Muscle of arm (tissue), 1 donor: ENCODE measurements at regions not wholly inside any gene's neighbourhood (a gene's known extent, or its start where the extent isn't known, plus 50 kb on each side); places are given as distances from the start of the nearest gene placed in this dataset.
"Not testable (repeated sequence)": the region's sequence is repeated elsewhere in the genome, so short reads cannot be mapped to it uniquely, and the experiment has no call there.

Experiments
- DNase-seq: peaks from one replicate; pipeline ENCODE4 v3.0.0-alpha.2; 2013

DNA sequence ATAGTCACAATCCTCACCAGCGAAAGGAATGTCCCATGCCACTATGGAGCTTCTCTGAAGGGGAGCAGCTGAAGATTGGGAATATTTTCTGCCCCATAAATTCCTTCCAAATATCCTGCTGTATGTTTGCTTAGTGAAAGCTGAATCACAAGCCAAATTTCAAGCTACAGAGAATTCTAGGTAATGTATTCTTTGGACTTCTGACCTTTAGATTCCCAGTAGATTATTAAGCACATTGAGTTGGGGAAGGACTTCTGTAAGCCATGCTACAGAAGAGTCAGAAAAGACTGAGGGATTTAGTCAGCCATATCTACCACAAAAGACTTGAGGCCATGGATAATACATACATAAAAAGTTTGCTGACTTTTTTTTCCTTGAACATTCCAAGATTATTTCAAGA is 1342.0 kb upstream of the NUDT12 start:
- DNase-seq, result no peak

DNA sequence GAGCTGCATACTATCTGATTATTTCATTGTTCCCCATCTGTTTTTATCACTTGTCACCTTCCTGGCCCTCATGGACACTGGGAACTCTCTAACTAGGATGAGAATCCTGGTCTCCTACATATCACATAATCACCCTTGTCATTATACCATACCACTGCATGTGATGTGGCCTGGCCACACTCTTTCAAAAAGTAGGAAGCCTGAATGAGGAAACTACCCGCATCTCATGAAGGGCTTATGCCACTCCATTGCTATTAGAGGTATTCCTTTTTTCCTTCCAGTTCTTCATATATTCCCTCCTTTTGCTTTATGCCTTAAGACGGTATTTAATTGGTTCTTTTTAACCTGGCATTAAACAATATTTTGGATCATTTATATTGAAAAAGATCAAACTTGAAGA is 1341.4 kb upstream of the NUDT12 start:
- DNase-seq, result no peak

DNA sequence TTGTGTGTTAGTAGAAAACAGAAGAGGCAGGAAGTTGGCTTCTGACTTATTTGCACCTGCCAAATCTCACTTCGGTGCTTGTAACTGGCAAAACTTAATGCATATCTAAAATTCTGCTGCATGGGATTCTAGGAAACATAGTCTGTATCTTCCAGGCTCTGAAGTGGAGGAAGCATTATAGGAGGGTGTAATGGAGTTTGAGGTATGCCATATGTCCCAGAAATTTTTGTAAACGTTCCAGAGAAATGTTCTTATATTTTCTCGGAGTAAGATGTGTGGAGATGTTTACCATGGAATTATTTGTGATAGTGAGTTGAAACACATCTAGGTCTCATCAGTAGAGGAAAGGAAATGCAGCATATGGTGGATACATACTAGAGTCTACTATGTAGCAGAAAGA is 1329.0 kb upstream of the NUDT12 start:
- no peak for DNase-seq

DNA sequence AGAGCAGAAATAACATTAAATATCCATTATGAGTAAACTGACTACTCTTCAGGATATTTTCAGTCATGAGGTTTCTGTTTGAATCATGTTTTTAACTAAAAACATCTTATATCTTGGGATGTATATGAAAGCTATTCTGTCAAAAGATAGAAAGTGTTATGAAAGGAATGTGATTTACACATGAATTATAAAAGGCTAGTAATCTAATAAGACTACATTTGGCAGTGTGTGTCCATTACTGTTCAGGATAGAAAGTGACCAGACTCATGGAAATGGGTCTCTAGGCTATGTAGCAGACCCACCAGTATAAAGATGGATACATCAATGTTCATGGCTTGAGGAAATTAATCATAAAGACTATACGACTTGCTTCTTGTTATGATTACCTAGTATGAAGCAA is 1328.2 kb upstream of the NUDT12 start:
- no peak for DNase-seq

DNA sequence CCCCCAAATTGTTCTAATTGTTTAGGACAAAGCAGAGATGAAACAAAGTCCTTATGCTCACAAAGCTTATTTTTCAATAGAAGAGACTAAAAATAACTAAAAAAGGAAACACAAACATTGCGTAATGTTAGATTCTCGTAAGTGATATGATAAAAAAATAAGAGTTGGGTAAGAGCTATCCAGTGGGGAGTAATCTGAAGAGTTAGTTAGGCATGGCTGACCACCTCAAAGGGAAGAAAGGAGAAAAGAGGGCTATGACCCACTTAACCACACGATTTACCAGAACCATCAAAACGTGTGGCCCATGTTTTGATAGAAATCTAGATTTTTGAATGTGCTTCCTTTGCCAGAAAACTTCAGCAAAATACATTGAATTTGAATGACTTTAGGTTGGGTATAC is 1296.8 kb upstream of the NUDT12 start:
- no peak for DNase-seq

DNA sequence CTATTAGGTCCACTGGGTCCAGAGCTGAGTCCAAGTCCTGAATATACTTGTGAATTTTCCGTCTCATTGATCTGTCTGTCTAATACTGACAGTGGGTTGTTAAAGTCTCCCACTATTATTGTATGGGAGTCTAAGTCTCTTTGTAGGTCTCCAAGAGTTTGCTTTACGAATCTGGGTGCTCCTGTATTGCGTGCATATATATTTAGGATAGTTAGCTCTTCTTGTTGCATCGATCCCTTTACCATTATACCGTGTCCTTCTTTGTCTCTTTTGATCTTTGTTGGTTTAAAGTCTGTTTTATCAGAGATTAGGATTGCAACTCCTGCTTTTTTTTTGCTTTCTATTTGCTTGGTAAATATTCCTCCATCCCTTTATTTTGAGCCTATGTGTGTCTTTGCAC is 1289.5 kb upstream of the NUDT12 start:
- not testable (repeated sequence) for DNase-seq

DNA sequence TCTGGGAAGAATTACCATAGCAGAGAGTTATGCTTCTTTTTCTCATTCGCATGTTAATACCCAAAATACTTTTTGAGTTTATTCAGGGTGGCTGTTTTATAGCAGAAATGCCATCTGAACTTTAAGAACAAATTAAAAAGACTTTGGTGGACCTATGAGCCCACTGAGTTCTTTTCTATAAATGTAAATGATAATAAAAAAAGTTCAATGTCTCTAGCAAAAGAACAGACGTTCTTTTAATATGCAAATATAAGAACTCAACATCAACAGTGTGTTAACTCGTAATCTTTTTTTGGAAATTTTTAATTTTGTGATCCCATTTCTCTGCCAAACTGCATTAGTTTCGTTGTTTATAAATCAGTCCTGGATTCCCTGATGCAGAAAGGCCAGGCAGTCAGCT is 1283.0 kb upstream of the NUDT12 start:
- DNase-seq, result no peak

DNA sequence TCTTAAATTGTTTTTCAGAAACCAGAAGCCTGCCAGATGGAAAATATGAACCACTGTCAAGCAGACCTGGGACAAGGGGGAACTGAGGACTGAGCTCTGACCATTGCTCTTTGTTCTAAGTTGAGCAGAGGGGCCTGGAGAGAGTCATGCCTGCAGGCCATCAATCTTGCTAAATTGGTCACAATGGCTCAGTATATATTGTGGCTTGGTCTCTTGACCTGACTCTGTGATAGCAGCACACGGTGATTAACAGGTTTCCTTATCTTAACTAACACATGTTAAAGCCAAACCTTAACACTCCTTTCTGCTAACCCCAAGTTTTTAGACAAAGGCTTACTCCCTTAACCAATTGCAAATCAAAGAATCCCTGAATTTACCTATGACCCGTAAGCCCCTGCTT is 1281.2 kb upstream of the NUDT12 start:
- no peak for DNase-seq

DNA sequence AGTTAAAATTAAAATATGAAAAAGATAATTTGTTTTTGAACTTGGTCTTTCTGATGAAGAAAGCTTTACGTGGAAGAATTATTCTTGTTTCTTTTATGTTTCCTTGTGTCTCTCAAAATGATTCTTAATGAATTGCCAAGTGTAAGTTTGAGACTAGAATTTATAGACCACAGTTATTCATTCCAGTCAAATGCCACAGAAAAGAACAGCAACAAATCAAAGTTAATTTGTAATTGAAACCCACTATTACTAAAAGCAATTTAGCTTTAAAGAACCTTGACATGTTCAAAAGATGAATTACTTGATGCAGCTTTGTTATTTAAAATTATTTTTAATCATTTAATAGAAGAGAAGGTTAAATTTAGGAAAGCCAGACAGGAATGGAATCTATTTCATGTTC is 1277.7 kb upstream of the NUDT12 start:
- DNase-seq, result no peak

DNA sequence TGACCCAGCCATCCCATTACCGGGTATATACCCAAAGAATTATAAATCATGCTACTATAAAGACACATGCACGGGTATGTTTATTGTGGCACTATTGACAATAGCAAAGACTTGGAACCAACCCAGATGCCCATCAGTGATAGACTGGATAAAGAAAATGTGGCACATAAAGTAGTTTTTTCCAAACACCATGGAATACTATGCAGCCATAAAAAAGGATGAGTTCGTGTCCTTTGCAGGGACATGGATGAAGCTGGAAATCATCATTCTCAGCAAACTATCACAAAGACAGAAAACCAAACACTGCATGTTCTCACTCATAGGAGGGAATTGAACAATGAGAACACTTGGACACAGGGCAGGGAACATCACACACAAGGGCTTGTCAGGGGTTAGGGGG is 1268.9 kb upstream of the NUDT12 start:
- not testable (repeated sequence) for DNase-seq

DNA sequence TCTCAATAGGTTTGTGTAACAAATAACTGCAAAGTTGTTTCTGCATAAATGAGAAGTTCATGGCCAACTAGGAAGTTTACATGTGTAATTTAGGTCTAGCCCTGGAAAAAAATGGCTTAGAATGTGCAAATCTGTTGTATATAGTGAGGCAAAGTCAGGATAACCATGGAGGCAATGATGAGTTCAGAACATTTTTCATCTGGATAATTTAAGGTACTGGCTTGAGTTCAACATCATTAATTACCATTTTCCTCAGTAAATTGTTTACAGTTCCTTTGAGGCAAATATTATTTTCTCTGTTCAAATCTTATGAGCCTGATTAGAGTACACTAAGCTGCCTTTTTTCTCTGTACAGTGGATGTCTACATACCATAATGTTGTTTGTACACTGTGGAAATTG is 1259.0 kb upstream of the NUDT12 start:
- peak; percentile 0 for DNase-seq

DNA sequence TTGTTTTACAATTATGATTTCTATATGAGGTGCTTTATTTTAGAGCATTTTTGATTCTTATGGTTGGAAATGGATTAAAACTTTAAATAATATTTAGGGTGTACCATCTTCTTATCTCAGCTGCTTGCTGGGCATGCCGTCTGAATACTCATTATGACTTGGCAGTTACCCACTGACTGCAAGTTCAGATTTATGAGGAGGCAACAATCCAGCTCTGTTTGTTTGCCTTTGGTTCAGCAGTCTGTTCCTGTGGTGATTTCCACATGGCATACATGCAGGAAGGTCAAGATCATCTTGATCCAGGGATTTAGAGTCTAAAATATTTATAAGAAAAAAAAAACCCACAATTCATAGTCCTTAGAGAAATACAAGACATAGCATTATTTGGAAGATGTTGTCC is 1254.5 kb upstream of the NUDT12 start:
- DNase-seq, result no peak

DNA sequence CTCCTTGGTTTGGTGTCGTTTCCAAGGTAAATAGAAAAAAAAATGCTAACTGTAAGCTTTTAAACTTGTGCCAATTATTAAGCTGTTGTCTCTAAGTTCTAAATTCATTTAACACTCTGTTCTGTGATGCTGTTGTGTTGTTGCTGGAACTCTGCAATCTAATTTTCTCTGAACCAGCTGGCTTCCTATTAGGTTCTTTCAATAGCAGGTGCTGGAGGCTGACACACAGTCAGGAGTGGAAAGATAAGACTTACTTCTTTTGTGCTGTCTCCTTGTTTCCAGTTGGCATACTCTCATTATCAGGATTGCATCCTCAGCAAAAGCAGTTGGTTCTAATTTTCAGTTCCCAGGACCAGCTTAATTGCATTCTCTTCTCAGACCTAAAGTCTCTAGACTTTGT is 1252.6 kb upstream of the NUDT12 start:
- DNase-seq, result no peak

DNA sequence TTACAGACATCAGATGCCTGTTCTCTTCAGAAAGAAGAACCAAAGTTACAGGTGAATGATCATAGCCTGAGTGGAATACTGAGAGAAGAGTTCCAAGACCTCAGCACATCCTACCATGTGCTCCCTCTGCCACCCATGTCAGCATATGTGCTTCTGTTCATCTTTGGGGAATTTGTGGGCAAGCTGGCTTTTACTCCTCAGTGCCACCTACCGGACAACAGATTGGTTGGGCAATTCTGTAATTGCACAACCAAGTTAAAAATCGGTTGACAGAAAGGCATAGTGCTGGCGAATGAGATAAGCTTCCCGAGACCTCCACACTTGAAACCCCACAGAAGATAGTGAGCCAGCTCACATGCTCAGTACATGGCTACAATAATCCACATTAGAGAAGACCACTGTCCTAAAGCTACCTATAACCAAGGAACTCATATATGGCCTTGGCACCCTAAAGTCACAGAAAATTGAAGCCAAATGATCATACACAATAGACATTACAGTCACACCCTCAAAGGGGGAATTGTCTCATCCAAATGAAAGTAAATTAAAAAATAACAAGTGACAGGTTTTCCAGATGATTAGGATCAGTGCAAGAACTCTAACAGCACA is 1238.0 kb upstream of the NUDT12 start:
- no peak for DNase-seq

DNA sequence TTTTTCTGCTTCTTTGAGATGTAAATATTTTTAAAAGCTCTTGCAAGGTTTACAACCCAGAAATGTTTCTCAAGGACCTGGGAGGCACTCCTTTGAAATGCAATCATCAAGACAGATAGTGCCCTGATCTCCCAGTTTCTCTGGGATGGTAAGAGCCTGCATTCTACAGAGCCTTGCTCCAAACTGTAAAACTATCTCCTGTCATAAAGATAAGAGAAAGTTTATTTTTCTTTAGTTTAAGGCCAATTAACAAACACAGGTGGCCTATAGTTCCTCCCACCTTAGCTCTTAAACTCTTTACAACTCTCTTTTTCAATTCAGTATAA is 1231.1 kb upstream of the NUDT12 start:
- DNase-seq, result no peak

DNA sequence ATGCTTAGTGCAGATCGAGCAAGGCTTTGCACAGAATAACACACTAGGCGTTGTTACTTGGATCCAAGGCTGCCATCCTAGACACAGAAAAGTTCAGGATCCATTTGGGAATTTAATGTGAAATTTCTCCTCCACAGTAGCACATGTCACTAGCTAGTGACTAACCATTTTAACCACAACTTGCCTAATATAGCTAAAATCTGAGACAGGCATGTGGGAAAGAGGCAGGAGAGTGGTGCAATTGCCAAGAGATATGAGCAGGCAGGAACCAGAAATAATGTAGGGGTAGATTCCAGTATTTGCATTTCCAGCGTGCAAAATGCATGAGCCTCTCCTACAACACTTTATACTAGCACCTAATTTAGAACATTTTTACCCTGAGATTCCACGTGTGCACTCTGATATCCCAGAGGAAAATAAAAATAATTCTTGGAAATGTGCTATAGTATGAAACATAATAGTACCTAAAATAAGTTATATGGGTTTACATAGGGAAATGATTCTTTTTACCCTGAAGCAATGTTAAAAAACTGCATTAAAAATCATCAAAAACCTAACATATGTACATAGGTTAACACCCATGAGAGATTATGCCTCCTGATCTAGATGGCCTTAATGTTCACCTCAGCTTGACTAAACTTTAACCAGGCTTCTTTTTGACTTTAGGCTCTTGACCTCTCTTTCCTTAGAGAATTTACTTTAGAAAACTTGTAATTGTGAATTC is 1230.6 kb upstream of the NUDT12 start:
- no peak for DNase-seq

DNA sequence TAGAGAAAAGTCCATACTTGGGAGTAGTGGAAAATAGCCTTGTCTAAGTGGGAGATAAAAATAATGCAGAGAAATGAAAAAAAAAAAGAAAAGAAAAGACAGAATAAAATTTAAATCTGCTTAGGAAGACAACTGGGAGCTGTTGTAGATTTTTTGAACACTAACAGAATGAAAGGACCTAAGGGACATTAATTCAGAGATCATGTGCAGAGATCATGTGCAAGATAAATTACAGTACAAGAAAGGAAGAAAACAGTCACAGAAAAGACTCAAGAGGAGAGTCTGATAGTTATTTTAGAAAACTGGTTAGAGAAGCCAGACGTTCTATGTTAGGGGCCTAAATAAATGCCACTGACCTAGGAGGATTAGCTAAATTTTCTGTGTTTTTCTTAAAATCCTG is 1226.8 kb upstream of the NUDT12 start:
- DNase-seq, result peak; percentile 5

DNA sequence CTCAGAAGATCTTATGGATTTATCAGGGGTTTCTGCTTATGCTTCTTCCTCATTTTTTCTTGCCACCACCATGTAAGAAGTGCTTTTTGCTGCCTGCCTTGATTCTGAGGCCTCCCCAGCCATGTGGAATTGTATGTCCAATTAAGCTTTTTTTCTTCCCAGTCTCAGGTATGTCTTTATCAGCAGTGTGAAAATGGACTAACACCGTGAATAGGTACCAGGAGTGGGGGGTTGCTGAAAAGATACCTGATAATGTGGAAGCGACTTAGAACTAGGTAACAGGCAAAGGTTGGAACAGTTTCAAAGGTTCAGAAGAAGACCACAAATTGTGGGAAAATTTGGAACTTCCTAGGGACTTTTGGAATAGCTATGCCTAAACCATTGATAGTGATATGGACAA is 1222.5 kb upstream of the NUDT12 start:
- no peak for DNase-seq

DNA sequence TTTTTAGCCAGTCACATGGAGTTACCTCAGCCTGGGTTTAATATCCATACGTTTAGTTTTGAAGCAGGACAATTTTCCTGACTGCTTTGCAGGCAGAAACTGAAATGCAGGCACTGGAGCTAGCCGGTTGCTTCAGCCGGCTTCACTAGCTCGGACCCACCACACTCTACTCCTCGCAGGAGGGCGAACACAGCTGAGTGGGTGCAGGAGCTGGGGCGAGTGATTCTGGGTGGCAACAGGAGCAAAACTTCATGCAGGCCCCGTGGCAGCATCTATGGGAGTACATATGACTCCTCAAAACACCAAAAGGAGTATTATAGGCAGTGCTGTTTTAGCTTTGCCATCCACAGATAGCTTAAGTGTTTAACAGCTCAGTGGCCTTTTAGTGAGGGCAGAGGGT is 1211.8 kb upstream of the NUDT12 start:
- DNase-seq, result no peak

DNA sequence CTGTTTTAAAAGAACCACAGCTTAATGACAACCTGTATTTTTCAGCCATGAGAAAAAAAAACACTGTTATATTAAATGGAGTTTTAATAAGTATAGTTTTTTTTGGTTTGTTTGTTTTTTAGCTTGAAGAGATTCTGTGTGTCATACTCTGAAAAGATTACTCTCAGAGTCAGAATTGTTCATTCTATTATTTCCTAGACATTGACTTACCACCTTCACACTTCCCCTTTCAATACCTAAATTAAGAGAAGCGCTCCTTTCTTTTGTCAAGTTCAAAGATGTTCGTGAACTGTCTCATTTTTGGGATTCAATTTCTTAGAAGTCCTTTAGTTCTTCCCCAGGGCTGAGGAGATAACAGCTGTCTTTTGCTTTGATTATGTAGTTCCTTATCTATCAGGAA is 1201.6 kb upstream of the NUDT12 start:
- no peak for DNase-seq

DNA sequence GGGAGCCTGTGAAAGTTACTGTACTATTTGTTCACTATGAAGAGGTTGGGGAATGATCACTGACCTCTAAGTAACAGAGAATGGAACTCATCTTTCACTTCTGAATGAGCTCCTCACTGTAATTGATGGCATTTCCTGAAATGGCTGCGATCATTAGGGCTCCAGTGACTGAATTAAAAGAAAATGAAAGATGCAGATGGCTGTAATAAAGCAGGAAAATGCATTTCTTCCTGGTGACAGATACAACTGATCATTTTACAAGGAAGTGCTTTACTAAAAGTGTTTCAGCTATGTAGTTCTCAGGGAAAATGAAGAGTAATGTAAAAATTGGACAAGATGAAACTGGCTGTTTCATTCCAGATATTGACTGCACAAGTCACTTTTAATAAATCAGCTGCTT is 1200.6 kb upstream of the NUDT12 start:
- no peak for DNase-seq

DNA sequence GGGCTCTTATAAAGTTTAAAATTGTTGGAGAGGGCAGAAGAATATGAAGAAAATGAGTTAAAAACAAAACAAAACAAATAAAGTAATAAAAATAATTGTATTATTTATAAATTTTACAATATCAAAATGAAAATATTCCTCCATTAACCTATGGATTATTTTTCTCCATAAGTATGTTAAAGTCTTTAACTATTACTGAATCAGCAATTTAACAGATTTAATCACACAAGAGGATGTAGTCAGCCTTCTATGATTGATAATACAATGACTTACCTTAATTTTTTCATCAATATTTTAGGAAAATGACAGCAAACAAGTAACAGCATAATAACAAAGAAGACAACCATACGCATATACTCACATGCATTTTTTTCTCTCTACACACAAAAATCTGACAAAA is 1195.3 kb upstream of the NUDT12 start:
- no peak for DNase-seq

DNA sequence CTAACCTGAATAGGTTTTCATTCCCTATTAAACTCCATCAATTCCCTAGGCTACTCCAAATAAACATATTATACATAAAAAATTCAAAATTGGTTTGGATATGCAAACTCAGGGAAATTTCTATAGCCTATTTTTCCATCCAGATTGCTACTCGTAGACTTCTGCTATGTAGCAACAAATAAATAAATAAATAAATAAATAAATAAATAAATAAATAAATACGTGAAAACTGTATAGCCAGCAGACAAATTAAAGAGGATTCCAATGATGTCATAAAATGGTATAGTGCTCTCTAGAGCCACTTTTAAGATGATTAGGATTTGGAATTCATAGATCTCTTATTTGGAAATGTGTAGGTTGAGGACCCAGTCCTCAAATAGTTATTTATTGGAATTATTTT is 1193.2 kb upstream of the NUDT12 start:
- DNase-seq, result no peak

DNA sequence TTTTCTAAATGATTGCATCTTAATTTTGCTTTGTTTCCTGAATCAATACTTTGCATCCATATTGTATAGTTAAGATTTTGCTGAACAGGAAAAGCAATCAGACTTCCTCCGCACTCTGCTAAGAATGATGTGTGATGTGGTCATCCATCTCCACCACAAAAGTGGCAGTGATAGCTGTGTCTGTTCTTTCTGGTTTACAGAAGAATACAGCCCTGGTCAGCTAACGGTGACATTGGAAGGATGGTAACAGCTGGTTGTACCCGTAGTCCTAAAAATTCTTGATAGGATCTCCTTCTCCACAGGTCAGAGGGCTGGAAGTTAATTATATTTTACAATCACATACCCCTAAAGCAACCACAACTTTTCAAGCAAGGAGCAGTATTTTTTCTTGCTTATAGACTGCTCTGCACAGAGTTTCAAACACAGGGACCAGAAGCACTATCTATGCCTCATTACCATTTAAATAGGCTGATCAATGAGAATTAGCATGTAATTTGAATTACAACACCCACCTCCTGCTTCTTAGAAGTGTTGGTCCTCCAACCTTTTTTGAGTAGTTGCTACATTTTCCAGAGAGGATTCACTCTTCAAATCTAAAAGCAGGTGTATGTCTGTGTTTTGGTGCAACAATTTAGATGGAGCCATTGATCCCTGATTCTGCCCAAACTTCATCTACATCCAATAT is 1191.9 kb upstream of the NUDT12 start:
- DNase-seq, result no peak
